NCI-H146 treated with DMSO at 0.1 percent for 48 hours (cell line): ENCODE measurements at regions not wholly inside any gene's neighbourhood (a gene's known extent, or its start where the extent isn't known, plus 50 kb on each side); places are given as distances from the start of the nearest gene placed in this dataset.
"Not testable (repeated sequence)": the region's sequence is repeated elsewhere in the genome, so short reads cannot be mapped to it uniquely, and the experiment has no call there.

Experiments
- DNase-seq: peaks from one replicate; lab custom pipeline; 2025; ENCODE audit not compliant: unreplicated experiment; lab: John Stamatoyannopoulos, UW

DNA sequence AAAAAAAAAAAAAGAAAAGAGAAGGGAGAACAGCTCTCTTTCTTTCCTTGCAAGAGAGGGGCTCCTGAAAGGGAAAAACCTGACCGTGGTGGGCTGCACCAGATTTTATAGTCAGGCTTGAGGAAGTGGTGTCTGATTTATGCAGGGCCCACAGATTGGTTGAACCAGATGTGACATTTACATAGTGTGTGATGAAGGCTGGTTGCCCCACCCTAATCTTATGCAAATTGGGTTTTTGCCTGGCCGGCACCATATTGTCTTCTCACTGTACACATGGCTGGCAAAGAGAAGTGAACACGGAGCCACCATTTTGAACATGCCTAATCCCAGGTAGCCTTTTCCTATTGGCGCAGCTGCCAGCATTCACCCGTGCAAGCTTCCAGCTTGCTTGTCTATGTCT, 154.4 kb downstream of the OXSM start:
- peak; percentile 1 for DNase-seq

DNA sequence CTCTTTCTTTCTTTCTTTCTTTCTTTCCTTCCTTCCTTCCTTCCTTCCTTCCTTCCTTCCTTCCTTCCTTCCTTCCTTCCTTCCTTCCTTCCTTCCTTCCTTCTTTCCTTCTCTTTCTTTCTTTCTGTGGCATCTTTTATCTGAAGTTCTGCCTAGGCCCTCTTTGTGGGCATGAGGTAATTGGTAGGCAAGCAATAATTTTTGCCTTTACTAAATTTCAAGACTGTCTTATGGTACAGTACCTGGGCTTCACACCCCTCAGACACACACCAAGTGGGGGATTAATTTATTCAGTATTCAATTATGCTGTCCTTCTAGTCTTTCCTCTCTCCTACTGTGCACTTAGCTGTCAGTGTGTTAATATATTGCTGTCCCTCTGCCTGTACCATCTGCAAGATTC, 155.5 kb downstream of the OXSM start:
- DNase-seq = no peak

DNA sequence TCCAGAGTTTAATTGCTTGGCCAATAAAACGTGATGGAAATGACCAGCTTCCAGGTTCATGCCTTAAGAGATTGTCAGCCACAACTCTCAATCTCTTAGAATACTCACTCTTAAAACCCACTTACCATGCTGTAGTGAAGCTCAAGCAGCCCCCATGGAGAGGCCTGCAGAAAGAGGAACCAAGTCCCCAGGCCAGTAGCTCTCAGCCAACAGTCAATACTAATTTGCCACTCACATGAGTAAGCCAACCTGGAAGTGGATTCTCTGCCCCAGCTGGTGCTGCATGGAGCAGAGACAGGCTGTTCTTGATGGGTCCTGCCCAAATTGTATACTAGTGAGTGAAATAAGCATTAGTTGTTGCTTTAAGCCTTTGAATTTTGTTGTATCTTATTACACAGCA, 155.9 kb downstream of the OXSM start:
- no peak for DNase-seq

DNA sequence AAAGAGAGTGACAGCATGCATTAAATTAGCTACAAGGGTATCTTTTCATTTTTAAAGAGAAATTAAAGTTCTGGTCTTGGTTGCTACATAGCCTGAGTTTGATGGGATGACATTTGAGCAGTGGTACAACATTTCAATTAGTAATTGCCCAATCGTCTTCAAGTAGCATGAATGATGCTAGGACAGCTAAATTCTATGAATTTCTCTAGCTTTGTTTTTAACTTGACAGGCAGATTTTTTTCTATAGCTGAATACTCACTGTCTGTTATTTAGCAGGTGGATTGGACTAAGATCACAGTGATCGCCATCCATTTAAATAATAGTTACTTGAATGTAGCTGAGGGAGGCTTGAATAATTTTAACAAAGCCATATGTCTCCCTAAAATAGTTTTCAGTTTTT, 162.2 kb downstream of the OXSM start:
- DNase-seq = no peak

DNA sequence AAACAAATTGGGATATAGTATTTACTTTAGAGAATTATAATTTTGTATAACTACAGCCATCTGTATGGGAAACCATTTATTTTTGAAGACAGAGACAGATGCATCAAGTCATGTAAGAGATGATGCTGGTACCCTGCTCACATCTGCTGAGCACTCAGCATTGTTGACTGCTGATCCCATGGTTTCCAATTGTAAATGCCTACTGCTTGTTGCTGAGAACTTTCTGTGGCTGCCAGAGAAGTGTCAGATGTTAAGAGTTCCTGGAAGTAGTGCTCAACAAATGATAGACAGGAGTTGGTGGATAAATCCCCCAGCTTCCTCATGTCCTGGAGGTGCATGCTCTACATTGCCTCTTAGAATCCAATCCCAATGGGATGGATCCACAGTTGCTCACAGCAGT, 167.1 kb downstream of the OXSM start:
- DNase-seq = no peak

DNA sequence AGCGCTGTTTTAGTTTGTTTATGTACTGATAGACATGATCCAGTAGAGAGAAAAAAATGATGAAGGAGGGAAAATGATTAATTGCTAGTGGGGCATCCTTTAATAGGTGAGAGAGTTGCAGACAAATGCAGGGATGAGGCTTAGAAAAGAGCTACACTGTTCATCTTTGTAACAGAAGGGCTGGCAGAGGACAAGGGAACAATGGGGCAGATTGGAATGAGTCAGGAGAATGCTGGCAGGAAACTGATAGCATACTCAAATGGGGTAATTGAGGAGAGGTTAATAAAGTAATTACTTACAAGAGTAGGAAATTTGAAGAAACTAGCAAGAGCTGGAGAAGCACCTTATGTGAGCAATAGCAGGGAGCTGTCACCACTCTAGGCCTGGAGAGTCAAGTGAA, 170.9 kb downstream of the OXSM start:
- DNase-seq = no peak

DNA sequence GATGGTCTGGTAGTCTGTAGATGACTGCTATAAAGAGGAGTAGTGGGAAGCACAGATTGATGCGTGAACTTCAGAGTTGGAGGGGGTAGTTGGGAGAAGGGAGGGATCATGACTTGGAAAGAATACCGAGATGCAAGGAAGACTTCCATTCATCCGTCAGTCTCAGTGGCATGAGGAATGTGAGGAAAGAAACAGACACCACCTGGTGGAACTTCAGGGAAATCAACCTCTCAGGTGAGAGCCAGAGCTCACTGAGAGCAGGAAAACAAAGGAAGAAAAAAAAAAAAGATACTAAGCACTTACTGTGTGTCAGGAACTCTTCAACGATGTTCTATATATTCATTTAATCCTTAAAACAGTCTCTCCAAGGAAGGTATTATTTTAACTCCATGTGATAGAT, 172.4 kb downstream of the OXSM start:
- no peak for DNase-seq

DNA sequence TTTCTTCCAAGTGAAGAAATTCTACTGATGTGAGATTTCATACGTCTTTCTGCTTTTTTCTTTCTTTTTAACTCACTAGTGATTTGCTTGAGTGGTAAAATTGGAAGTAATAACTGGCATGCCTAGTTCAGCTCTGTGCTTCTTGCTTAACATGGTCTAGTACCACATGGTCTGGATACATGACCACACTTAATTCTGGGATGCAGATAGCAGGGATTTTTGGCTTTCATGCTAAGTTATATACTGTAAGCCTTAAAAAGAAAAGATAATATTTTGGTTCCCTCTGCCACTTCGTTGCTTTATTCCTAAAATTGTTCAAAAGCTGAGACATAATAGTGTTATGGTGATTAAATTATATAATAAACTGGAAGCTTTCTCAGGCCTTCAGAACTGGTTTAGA, 174.3 kb downstream of the OXSM start:
- no peak for DNase-seq

DNA sequence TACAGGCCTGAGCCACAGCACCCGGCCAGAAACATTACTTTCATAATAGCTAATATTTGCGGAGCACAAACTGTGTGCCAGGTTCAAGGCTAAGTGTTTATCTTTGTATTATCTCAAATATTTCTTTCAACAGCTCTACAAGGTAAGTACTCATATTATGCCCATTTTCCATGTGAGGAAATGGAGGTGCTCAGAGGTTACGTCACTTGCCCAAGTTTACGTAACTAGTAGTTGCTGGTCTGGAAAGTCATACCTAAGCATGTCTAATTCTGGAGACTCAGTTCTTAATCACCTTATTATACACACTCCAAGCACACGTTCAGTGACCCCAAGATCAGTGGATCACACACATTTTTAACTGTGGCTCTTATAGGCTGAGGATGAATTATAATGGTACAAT, 177.5 kb downstream of the OXSM start:
- DNase-seq = no peak

DNA sequence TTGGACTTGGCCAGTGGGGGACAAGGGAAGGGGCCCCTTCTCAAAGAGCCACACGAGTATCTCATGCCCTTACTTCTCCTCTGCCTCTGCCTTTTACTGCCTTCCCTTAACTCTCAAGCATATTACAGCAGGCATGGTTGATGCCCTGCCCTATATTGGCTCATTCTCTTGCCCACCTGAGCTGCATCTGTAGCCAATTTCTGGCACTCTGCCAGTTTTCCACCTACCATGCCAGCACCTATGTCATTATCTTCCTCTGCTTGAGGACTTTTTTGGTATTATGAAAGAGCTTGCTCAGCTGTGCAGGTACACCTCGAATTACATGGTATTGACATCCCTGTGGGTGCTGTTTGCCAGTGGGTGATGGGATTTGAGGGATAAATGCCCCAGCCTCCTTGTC, 181.8 kb downstream of the OXSM start:
- DNase-seq = no peak

DNA sequence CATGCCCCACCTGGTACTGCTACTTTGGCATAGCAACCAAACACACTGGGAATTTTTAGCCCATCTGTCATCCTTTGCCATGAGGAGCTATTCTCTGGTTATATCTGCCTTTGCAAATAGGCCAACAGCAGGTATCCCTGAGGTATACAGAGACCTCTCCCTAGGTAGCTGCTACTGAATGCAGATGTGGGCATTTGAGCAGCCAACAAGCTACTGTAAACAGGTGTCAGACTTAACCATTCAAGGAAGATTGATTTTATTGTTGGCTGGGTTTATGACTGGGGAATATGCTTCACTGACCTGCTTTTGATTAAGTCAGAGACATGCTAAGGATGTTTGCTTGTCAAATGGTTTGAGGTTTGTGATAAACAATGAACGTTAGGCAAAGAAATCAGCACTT, 183.2 kb downstream of the OXSM start:
- no peak for DNase-seq

DNA sequence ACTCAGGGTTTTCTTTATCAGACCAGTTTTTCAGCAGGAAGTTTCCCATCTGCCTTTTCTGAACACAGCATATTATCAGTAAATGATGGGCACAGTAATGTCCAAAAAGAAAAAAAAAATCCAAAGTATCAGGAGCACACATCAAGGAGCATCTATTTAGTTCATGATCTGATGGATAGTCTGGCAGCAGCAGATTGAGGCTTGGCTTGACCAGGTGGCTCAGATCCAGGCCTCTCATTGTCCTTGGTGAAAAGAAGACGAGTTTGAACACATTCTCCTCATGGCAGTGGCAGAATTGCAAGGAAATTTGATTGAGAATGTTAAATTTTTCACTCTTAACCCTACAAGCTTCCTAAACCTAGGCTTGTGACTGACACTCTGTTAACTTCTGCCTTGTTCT, 192.9 kb downstream of the OXSM start:
- no peak for DNase-seq

DNA sequence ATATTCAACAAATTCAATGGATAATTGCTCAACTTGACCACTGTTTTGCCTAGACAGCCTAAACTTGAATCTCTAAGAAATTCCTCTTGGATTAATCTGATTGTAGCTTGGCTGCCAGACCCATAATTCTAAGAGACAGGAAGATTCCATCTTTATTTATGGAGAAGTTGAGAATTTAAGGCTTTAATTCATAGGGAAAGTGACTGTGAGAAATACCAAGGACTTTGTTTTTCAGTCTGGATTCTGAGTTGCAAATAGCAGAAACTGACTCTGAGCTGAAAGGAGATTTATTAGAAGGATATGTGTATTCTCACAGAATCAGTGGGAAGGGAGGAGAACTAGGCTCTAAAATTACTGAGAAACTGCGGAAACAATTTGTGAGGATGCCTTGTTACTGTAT, 195.7 kb downstream of the OXSM start:
- DNase-seq = no peak

DNA sequence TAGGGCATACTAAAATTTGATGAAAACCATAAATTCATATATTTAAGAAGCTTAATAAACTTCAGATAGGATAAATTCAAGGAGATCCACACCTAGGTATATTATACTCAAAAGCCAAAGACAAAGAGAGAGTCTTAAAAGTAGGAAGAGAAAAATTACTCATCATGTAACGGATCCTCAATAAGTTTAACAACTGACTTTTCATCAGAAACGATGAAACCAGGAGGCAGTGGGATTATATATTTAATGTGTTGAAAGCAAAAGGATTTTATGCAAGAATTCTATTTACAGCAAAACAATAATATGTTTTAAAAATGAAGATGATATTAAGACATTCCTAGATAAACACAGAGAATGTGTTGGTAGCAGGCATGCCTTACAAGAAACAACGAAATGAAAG, 202.7 kb downstream of the OXSM start:
- DNase-seq = no peak

DNA sequence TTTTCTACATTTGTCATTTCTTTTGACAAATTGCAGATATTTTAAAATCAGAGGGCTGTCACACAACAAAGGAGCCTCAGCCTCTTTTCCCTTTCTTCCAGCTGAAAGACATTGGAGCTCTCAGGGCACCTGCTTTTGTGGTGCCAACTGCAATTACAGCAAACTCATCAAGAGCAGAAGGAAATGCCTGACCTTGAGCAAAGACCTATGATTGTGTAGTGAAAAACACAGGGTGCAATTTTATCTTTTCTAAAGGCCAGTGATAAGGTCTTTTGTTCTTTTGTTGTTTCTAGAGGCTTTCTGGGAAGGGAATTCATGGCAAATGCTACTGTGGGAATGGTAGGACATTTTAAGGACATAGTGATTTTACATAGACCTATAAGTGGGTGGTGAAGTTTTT, 214.3 kb downstream of the OXSM start:
- no peak for DNase-seq

DNA sequence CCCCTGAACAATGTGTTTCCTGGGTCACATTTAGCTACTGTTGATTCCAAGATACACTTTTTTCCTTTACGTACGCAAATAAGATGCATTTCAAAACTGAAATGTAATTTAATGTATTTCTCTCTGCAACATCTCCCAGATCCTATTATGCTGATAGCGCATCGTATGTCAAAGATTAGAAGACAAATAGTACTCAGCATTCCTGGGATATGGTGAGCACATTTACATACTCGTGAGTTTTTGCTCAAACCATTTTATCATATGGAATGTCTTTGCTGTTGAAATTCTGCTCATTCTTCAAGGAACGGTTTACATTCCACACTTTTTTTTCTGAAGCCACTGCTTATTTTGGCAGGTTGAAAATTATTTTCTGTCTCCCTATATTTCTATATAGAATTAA, 221.4 kb downstream of the OXSM start:
- DNase-seq = no peak

DNA sequence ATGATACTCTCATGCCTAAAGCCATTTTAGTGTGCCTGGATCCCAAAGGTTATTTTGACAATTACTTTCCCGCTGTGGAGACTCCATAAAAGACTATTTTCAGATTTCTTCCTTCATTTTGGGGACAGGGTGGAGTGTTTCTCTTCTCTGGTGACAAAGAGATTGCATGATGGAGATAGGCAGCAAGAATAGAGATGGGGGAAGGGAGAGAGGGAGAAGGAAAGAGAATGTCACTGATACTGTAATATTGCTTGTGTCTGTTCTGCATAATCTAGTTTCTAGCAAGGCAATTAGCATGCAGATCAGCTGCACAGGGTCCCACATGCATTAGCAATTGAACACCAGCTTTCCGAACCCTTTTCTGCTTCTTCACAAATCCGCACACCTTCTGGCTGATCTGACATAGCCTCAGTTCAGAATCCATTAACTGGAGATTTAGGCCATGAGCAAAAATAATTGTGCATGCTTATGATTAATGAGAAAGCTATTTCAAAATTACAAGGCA, 222.4 kb downstream of the OXSM start:
- DNase-seq = no peak

DNA sequence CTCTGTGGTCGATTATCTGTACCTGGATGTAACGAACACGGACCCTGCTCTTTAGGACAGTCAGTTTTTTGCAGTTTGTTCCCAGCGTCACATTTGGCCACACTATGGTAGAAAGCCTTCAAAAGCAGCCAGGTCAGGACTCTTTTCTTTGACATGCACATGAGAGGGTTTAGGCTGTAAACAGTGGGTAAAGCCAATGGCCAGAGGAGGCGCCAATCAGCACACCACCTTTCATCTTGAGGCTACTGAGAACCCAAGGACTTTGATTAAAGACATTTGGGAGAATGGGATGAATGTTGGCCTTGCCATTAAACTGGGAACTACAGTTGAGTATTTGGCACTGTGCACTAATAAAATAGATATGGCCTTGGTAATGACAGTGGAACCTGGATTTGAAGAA, 225.9 kb downstream of the OXSM start:
- no peak for DNase-seq

DNA sequence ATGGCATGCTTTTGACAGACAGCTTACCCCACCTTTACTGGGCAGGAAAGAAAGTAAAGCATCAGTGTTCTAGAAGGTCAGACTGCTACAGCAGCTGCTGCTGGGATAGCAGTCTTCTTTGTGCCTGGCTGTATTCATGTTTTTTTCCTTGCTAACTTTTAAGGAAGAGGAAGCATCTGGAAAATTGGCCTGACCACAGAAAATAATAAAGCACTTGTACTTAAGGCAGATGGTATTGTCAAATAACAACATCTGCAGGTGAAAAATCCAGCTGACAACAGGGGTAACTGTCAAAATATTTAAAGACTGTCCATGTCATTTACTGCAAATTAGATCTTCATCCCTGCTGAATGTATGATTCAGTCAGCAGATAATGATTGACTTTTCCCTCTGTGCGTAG, 229.0 kb downstream of the OXSM start:
- DNase-seq = no peak

DNA sequence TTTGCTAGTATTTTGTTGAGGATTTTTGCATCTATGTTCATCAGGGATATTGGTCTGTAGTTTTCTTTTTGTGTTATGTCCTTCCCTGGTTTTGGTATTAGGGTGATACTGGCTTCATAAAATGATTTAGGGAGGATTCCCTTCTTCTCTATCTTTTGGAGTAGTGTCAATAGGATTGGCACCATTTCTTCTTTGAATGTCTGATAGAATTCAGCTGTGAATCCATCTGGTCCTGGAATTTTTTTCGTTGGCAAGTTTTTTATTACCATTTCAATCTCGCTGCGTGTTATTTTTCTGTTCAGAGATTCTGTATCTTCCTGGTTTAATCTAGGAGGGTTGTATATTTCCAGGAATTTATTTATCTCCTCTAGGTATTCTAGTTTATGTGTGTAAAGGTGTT, 234.3 kb downstream of the OXSM start:
- DNase-seq = not testable (repeated sequence)

DNA sequence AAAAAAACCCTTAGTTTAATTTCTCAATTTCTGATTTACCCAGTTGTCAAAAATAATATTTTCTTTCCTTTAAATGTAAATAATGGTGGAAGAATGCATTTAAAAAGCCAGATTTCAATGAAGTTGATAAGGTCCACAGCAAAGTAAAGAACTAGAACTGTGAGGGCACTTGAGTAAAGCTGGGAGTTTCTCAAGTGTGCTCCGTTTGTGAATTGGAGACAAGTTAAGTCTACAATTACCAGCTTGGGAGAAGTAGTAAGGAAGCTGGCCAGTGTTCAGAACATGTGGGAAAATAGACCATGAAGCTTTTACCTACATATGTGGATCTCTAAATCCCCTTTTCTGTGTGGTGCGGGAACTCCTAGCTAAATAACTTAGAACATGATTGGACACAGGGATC, 239.4 kb downstream of the OXSM start:
- DNase-seq = no peak

DNA sequence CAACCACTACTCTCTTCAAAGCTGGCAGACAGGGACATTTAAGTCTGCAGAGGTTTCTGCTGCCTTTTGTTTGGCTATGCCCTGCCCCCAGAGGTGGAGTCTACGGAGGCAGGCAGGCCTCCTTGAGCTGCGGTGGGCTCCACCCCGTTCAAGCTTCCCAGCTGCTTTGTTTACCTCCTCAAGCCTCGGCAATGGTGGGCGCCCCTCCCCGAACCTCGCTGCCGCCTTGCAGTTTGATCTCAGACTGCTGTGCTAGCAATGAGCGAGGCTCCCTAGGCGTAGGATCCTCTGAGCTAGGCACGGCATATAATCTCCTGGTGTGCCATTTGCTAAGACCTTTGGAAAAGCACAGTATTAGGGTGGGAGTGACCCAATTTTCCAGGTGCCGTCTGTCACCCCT, 252.2 kb downstream of the OXSM start:
- DNase-seq = not testable (repeated sequence)

DNA sequence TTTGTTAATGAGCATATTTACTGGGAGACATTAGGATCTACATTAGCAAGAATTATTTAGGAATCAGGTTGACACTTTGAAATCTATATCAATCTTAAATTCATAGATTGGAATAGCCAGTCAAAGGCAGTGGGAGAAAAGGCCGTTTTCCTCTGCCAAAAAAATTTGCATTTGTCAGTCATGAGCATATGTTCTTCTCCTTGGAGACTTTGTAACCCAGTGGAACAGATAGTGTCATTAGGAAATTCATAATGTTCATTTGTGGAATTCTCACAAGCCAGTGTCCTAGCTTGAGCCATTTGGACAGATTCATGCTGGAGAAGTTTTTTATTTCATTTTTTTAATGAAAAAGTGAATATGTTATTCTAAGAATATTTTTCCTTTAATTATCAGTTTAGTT, 260.1 kb downstream of the OXSM start:
- no peak for DNase-seq

DNA sequence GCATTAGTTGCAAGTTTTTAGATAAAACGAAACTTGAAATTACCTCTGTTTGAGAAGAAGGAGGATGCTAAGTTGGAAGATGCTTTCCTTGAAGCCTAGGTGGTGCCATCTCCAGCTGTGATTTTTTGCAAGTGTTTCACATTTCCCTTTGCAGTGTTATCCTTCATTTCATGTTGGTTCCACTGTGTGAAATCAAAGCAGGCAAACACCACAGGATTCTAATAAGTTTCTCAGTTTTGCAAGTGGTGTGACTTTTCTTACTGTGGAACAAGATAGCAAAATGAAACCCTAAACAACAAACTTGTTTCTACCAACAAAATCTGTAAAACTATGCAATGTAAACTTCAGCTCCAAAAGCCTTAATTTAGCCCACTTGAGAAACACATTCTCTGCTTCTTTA, 260.9 kb downstream of the OXSM start:
- DNase-seq = no peak
